BLaER1 (cell line): ENCODE measurements at regions not wholly inside any gene's neighbourhood (a gene's known extent, or its start where the extent isn't known, plus 50 kb on each side); places are given as distances from the start of the nearest gene placed in this dataset.
"Not testable (repeated sequence)": the region's sequence is repeated elsewhere in the genome, so short reads cannot be mapped to it uniquely, and the experiment has no call there.

Experiments
- H3K27ac ChIP-seq: shearing (Covaris generic); formaldehyde crosslinking; 2 replicates; pipeline ENCODE4 v1.8.1; 2022
- H3K27me3 ChIP-seq: shearing (Covaris generic); formaldehyde crosslinking; 2 replicates; pipeline ENCODE4 v1.8.1; 2022
- H3K36me3 ChIP-seq: shearing (Covaris generic); formaldehyde crosslinking; 2 replicates; pipeline ENCODE4 v1.8.1; 2022
- H3K4me1 ChIP-seq: shearing (Covaris generic); formaldehyde crosslinking; 2 replicates; pipeline ENCODE4 v1.8.1; 2022
- H3K4me2 ChIP-seq: shearing (Covaris generic); formaldehyde crosslinking; 2 replicates; pipeline ENCODE4 v1.8.1; 2022
- H3K4me3 ChIP-seq: shearing (Covaris generic); formaldehyde crosslinking; 2 replicates; pipeline ENCODE4 v1.8.1; 2022
- H3K9ac ChIP-seq: shearing (Covaris generic); formaldehyde crosslinking; 2 replicates; pipeline ENCODE4 v1.8.1; 2022
- H3K9me3 ChIP-seq: shearing (Covaris generic); formaldehyde crosslinking; 2 replicates; pipeline ENCODE4 v1.8.1; 2022
- H4K20me1 ChIP-seq: shearing (Covaris generic); formaldehyde crosslinking; 2 replicates; pipeline ENCODE4 v1.8.1; 2022
- Cebpa-rat ChIP-seq: shearing (Covaris generic); IDR thresholded peaks from 2 replicates; pipeline ENCODE4 v1.8.1; 2022

- Histone ChIP-seq H3K9ac (no peak overlapping the region), H3K36me3 (no peaks in the 10 kb centered on the region), H3K27me3 (no peaks in the 10 kb centered on the region), H3K27ac (no peak overlapping the region), H3K4me2 (no peak overlapping the region), H3K9me3 (no peaks in the 10 kb centered on the region), H3K4me1 (peaks cover 11% of the 10 kb centered on the region), H4K20me1 (no peaks in the 10 kb centered on the region), H3K4me3 (no peak overlapping the region)
- TF ChIP-seq Cebpa-rat: no peak
Observed at GRCh38 chr6:134642819-134643218, 307.1 kb downstream of the ALDH8A1 start.

- H3K4me1 ChIP-seq: peaks cover 11% of the 10 kb centered on the region
- no peaks in the 10 kb centered on the region for H3K27me3 ChIP-seq
- H3K36me3 ChIP-seq: no peaks in the 10 kb centered on the region
- H3K4me2 ChIP-seq: no peak overlapping the region
- H3K27ac ChIP-seq: no peak overlapping the region
- H3K9ac ChIP-seq: no peak overlapping the region
- H3K9me3 ChIP-seq: no peaks in the 10 kb centered on the region
- no peaks in the 10 kb centered on the region for H4K20me1 ChIP-seq
- no peak overlapping the region for H3K4me3 ChIP-seq
- no peak for TF ChIP-seq Cebpa-rat
Observed at GRCh38 chr6:134642279-134642678, 307.6 kb downstream of the ALDH8A1 start.

- Histone ChIP-seq H3K4me1 (peaks cover 16% of the 10 kb centered on the region), H3K4me3 (no peak overlapping the region), H3K9ac (no peak overlapping the region), H4K20me1 (no peaks in the 10 kb centered on the region), H3K36me3 (no peaks in the 10 kb centered on the region), H3K27me3 (no peaks in the 10 kb centered on the region), H3K4me2 (no peak overlapping the region), H3K9me3 (no peaks in the 10 kb centered on the region), H3K27ac (0 out of 2 replicates have a peak overlapping the region, but pooled peaks have one; percentile 2)
- no peak for TF ChIP-seq Cebpa-rat
Observed at GRCh38 chr6:134640975-134641429, 308.9 kb downstream of the ALDH8A1 start.

- no peaks in the 10 kb centered on the region for H3K36me3 ChIP-seq
- no peaks in the 10 kb centered on the region for H3K27me3 ChIP-seq
- H3K4me3 ChIP-seq: no peak overlapping the region
- no peak for TF ChIP-seq Cebpa-rat
- H3K9ac ChIP-seq: no peak overlapping the region
- peaks cover 16% of the 10 kb centered on the region for H3K4me1 ChIP-seq
- H3K4me2 ChIP-seq: no peak overlapping the region
- H3K9me3 ChIP-seq: no peaks in the 10 kb centered on the region
- no peak overlapping the region for H3K27ac ChIP-seq
- H4K20me1 ChIP-seq: no peaks in the 10 kb centered on the region
Observed at GRCh38 chr6:134640229-134640628, 309.7 kb downstream of the ALDH8A1 start.

- Histone ChIP-seq H3K9ac (no peak overlapping the region), H3K4me3 (no peak overlapping the region), H3K4me2 (no peak overlapping the region), H4K20me1 (no peaks in the 10 kb centered on the region), H3K9me3 (peaks cover 7% of the 10 kb centered on the region; the same call in 1 of the 2 replicates), H3K27ac (no peak overlapping the region), H3K36me3 (no peaks in the 10 kb centered on the region), H3K27me3 (no peaks in the 10 kb centered on the region), H3K4me1 (peaks cover 25% of the 10 kb centered on the region)
- TF ChIP-seq Cebpa-rat: no peak
Observed at GRCh38 chr6:134637847-134638437, 312.0 kb downstream of the ALDH8A1 start.

GRCh38 chr6:134637282-134637681 is 312.6 kb downstream of the ALDH8A1 start:
- H3K36me3 ChIP-seq: no peaks in the 10 kb centered on the region
- H3K9me3 ChIP-seq: peaks cover 7% of the 10 kb centered on the region; the same call in 1 of the 2 replicates
- no peak overlapping the region for H3K27ac ChIP-seq
- no peak overlapping the region for H3K4me2 ChIP-seq
- TF ChIP-seq Cebpa-rat: no peak
- H3K9ac ChIP-seq: no peak overlapping the region
- H4K20me1 ChIP-seq: no peaks in the 10 kb centered on the region
- no peak overlapping the region for H3K4me3 ChIP-seq
- H3K4me1 ChIP-seq: peaks cover 31% of the 10 kb centered on the region
- H3K27me3 ChIP-seq: no peaks in the 10 kb centered on the region

- Histone ChIP-seq H3K27me3 (no peaks in the 10 kb centered on the region), H4K20me1 (no peaks in the 10 kb centered on the region), H3K27ac (no peak overlapping the region), H3K4me1 (peaks cover 40% of the 10 kb centered on the region), H3K4me3 (no peak overlapping the region), H3K9me3 (peaks cover 7% of the 10 kb centered on the region; the same call in 1 of the 2 replicates), H3K4me2 (no peak overlapping the region), H3K36me3 (no peaks in the 10 kb centered on the region), H3K9ac (no peak overlapping the region)
- no peak for TF ChIP-seq Cebpa-rat
Observed at GRCh38 chr6:134636186-134636799, 313.6 kb downstream of the ALDH8A1 start.

- TF ChIP-seq Cebpa-rat: no peak
- H3K4me1 ChIP-seq: peaks cover 43% of the 10 kb centered on the region
- peaks cover 7% of the 10 kb centered on the region; the same call in 1 of the 2 replicates for H3K9me3 ChIP-seq
- H3K4me3 ChIP-seq: no peak overlapping the region
- H3K27me3 ChIP-seq: no peaks in the 10 kb centered on the region
- no peak overlapping the region for H3K27ac ChIP-seq
- no peaks in the 10 kb centered on the region for H3K36me3 ChIP-seq
- no peak overlapping the region for H3K4me2 ChIP-seq
- no peak overlapping the region for H3K9ac ChIP-seq
- H4K20me1 ChIP-seq: no peaks in the 10 kb centered on the region
Observed at GRCh38 chr6:134634966-134635365, 314.9 kb downstream of the ALDH8A1 start.

- Histone ChIP-seq H3K9ac (no peak overlapping the region), H3K27me3 (no peaks in the 10 kb centered on the region), H4K20me1 (no peaks in the 10 kb centered on the region), H3K36me3 (no peaks in the 10 kb centered on the region), H3K4me1 (peaks cover 43% of the 10 kb centered on the region), H3K4me3 (no peak overlapping the region), H3K27ac (no peak overlapping the region), H3K4me2 (no peak overlapping the region), H3K9me3 (peaks cover 7% of the 10 kb centered on the region; the same call in 1 of the 2 replicates)
- no peak for TF ChIP-seq Cebpa-rat
Observed at GRCh38 chr6:134634466-134634865, 315.4 kb downstream of the ALDH8A1 start.

GRCh38 chr6:134632982-134633940 is 315.3 kb upstream of the SGK1 start:
- not testable (repeated sequence) for H3K36me3 ChIP-seq, H3K9ac ChIP-seq

More at GRCh38 chr6:134632982-134633940, 315.3 kb upstream of the SGK1 start:
- H3K4me1 ChIP-seq: peaks cover 43% of the 10 kb centered on the region
- not testable (repeated sequence) for H3K9me3 ChIP-seq, H3K27me3 ChIP-seq, H4K20me1 ChIP-seq
- peak overlapping the region; percentile 45; the same call in 1 of the 2 replicates for H3K27ac ChIP-seq
- 0 out of 2 replicates have a peak overlapping the region, but pooled peaks have one; percentile 21 for H3K4me3 ChIP-seq
- peak overlapping the region; percentile 71 for H3K4me2 ChIP-seq
